ENCODE measurements at regions not wholly inside any gene's neighbourhood (a gene's known extent, or its start where the extent isn't known, plus 50 kb on each side); places are given as distances from the start of the nearest gene placed in this dataset.
"Not testable (repeated sequence)": the region's sequence is repeated elsewhere in the genome, so short reads cannot be mapped to it uniquely, and the experiment has no call there.

DNA sequence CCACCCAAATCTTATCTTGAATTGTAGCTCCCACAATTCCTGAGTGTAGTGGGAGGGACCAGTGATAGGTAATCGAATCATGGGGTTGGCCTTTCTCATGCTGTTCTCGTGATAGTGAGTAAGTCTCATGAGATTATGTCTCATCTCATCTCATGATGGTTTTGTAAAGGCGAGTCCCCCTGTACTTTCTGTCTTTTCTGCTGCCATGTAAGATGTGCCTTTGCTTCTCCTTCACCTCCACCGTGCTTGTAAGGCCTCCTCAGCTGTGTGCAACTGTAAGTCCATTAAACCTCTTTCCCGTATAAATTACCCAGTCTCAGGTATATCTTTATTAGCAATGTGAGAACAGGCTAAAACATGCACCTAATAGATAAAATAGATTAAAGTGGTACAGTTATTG is 756.4 kb upstream of the SLITRK5 start:
- no peak for TF ChIP-seq ZFX (IDR thresholded peaks at IDR 0.05; ENCODE audit: borderline replicate concordance)
- TF ChIP-seq, protein P1, sequence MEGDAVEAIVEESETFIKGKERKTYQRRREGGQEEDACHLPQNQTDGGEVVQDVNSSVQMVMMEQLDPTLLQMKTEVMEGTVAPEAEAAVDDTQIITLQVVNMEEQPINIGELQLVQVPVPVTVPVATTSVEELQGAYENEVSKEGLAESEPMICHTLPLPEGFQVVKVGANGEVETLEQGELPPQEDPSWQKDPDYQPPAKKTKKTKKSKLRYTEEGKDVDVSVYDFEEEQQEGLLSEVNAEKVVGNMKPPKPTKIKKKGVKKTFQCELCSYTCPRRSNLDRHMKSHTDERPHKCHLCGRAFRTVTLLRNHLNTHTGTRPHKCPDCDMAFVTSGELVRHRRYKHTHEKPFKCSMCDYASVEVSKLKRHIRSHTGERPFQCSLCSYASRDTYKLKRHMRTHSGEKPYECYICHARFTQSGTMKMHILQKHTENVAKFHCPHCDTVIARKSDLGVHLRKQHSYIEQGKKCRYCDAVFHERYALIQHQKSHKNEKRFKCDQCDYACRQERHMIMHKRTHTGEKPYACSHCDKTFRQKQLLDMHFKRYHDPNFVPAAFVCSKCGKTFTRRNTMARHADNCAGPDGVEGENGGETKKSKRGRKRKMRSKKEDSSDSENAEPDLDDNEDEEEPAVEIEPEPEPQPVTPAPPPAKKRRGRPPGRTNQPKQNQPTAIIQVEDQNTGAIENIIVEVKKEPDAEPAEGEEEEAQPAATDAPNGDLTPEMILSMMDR (IDR thresholded peaks at IDR 0.05): no peak
- H3K27ac ChIP-seq: no peak overlapping the region

DNA sequence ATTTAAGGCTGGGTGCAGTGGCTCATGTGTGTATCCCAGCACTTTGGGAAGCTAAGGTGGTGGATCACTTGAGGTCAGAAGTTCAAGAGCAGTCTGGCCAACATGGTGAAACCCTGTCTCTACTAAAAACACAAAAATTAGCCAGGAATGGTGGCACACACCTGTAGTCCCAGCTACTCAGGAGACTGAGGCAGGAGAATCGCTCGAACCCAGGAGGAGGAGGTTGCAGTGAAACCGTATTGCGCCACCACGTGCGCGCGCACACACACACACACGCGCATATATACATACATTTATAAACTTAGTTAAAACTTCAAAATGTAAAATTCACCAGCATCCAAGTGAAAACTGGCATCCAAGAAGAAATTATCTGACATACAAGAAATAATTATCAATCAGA is 753.7 kb upstream of the SLITRK5 start:
- not testable (repeated sequence) for H3K27ac ChIP-seq

DNA sequence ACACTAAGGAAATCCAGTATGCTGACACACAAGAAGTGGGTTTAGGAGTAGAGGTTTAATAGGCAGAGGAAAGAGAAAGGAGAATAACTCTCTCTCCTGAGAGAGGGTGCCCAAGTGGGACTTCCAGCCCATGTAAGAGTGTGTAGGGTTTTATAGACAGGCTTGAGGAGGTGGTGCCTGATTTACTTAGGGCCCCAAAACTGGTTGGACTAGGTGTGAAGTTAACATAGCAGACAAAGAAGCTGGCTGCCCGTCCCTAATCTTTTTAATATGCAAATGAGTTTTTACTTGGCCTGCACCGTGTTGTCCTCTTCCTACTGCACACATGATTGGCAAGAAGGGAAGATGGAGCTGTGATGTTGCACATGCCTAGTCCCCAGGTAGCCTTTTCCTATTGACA is 752.5 kb upstream of the SLITRK5 start:
- no peak for TF ChIP-seq ZFX (IDR thresholded peaks at IDR 0.05; ENCODE audit: borderline replicate concordance)
- TF ChIP-seq, protein P1 (IDR thresholded peaks at IDR 0.05): no peak
- H3K27ac ChIP-seq: no peak overlapping the region

DNA sequence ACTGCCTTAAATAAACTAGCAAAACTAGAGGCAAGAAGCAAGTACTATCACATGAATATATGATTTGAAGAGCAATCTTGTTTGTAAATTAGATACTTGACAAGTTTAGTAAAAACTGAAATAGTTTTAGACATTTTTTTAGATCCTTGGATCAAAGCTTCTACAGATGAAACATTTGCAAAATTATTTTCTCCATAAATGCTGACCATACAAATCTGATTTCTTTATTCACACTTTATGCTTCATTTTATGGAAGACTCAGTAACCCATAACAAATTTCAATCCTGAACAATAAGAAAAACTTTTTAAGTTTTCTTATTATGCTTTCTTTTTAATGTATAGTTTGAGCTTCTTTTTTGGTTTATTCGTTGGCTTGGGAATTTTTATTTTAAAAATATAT is 750.2 kb upstream of the SLITRK5 start:
- TF ChIP-seq ZFX (IDR thresholded peaks at IDR 0.05; ENCODE audit: borderline replicate concordance): no peak
- TF ChIP-seq, protein P1 (IDR thresholded peaks at IDR 0.05): no peak
- no peak overlapping the region for H3K27ac ChIP-seq

DNA sequence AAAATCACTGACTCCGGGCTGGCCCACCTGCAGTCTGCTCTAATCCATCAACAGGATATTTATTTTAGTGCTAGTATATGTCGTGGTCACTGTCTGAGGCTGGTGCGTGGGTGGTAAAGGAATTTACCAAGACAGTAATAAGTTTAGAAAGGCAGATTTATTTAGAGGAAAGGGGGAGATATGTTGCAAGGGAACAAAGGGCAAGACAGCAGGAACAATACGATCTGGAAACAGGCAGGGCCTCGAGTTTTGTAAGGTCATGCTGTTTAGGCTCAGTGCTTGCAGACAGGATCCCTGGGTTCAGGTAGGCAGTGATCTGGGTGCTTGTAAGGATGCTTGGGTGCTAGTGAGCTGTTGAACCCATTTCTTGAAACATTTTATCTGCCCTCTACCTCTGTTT is 748.2 kb upstream of the SLITRK5 start:
- TF ChIP-seq, protein P1 (IDR thresholded peaks at IDR 0.05): no peak
- no peak for TF ChIP-seq ZFX (IDR thresholded peaks at IDR 0.05; ENCODE audit: borderline replicate concordance)
- H3K27ac ChIP-seq: no peak overlapping the region

DNA sequence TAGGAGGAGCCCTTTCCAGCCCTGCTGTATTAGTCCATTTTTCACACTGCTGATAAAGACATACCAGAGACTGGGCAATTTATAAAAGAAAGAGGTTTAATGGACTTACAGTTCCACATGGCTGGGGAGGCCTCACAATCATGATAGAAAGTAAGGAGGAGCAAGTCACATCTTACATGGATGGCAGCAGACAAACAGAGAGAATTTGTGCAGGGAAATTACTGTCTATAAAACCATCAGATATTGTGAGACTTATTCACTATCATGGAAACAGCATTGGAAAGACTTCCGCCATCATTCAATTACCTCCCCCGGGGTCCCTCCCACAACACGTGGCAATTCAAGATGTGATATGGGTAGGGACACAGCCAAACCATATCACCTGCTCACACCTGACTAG is 744.3 kb upstream of the SLITRK5 start:
- H3K27ac ChIP-seq: not testable (repeated sequence)

DNA sequence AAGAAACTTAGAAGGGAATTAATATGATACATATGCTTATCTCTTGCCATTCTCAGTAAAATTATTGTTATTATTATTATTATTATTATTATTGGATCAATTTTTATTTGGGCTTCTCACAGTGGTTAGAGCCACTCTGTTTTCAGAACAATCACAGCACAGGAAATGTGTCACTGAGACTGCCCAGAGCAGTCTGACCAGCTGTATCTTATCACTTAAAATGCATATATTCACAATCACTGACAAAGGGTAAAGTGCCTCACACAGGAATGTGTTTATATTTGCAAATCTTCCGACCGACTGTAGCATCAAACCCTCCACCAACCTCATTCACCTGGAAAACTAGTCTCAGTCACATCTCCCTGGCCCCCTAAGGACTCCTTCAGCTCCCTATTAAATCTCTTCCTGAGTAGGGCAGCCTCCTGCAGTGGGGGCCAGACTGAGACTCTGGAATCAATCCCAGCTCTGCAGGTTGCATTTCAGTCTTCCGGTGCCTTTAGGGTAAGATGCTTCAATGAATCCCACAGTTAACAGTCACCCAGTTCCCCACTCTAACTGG is 738.3 kb upstream of the SLITRK5 start:
- TF ChIP-seq ZFX (IDR thresholded peaks at IDR 0.05; ENCODE audit: borderline replicate concordance): no peak
- TF ChIP-seq, protein P1 (IDR thresholded peaks at IDR 0.05): no peak
- no peak overlapping the region for H3K27ac ChIP-seq

DNA sequence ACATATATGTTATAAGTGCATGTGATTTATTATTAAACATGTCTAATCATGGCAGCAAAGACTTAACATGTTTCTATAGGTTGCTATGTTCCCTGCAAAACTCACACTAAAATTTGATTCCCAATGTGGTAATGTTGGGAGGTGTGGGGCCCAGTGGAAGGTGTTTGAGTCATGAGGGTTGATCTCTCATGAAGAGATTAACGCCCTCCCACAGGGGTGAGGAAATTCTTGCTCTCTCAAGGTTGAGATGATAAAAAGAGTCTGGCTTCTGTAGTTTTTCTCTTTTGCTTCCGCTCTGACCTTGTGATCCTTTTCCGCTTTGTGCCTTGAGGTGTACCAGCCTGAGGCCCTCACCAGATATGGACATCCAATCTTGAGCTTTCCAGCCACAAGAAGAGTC is 737.5 kb upstream of the SLITRK5 start:
- TF ChIP-seq, protein P1 (IDR thresholded peaks at IDR 0.05): no peak
- TF ChIP-seq ZFX (IDR thresholded peaks at IDR 0.05; ENCODE audit: borderline replicate concordance): no peak
- H3K27ac ChIP-seq: no peak overlapping the region

Data from 22Rv1 (cell line).